Nephron (organoid): ENCODE measurements at regions not wholly inside any gene's neighbourhood (a gene's known extent, or its start where the extent isn't known, plus 50 kb on each side); places are given as distances from the start of the nearest gene placed in this dataset.
"Not testable (repeated sequence)": the region's sequence is repeated elsewhere in the genome, so short reads cannot be mapped to it uniquely, and the experiment has no call there.

ENCODE experiments used
- H3K27ac Mint-ChIP-seq, 3 experiments: 2 replicates each; pipeline ENCODE4 v1.8.0; 2020; ENCODE audit warnings: mixed read lengths in 3 of 3, mild to moderate bottlenecking in 2 of 3, moderate library complexity in 1 of 3
- H3K27me3 Mint-ChIP-seq: 2 replicates; pipeline ENCODE4 v1.8.0; 2021; ENCODE audit warnings: low read depth, mild to moderate bottlenecking, moderate library complexity, mixed read lengths
- H3K36me3 Mint-ChIP-seq: 2 replicates; pipeline ENCODE4 v1.8.0; 2020; ENCODE audit warnings: low read depth, mixed read lengths
- H3K4me1 Mint-ChIP-seq: 2 replicates; pipeline ENCODE4 v1.8.0; 2020; ENCODE audit warnings: mixed read lengths
- H3K4me3 Mint-ChIP-seq, 3 experiments: 2 replicates each; pipeline ENCODE4 v1.8.0; 2020; ENCODE audit warnings: mild to moderate bottlenecking in 3 of 3, mixed read lengths in 3 of 3, moderate library complexity in 2 of 3
- H3K9me3 Mint-ChIP-seq: 2 replicates; pipeline ENCODE4 v1.8.0; 2020; ENCODE audit warnings: mixed read lengths
- CTCF ChIP-seq, 3 experiments: fragments of 200-600 bp; sonication (generic); IDR thresholded peaks; one replicate each; pipeline ENCODE4 v1.5.0; 2021; ENCODE audit warnings: antibody characterized with exemption in 3 of 3; ENCODE audit not compliant: unreplicated experiment in 3 of 3

- no peaks in the 10 kb centered on the region for H3K4me1 Mint-ChIP-seq
- H3K27ac Mint-ChIP-seq = no peak overlapping the region
- H3K27me3 Mint-ChIP-seq = no peaks in the 10 kb centered on the region
- H3K4me3 Mint-ChIP-seq = no peak overlapping the region
- H3K36me3 Mint-ChIP-seq = no peaks in the 10 kb centered on the region
- peaks cover 8% of the 10 kb centered on the region for H3K9me3 Mint-ChIP-seq
- no peak for TF ChIP-seq CTCF (IDR thresholded peaks at IDR 0.05; ENCODE audit: unreplicated experiment in 3 of 3)
Observed at GRCh38 chr3:153513236-153513635, 351.2 kb downstream of the RAP2B start.

DNA sequence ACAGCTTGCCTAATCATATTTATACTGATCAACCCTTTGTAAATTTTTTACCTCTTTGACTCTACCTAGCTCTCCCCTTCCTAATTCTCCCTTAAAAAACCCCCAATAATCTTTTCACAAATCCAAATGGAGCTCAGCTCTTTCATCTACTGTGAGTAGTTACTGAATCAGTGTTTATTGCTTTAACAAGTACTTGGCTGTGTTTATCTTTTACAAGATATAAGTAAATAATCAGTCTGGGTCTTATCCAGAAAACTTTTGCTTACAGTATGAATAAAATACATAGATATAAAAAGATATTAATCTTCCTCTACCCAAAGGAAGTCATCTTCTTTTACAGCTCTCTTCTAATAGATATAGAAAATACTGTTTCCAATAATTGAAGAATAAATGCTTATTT is 366.4 kb downstream of the RAP2B start:
- no peaks in the 10 kb centered on the region for H3K4me1 Mint-ChIP-seq
- H3K27ac Mint-ChIP-seq = no peak overlapping the region
- no peak overlapping the region for H3K4me3 Mint-ChIP-seq
- H3K9me3 Mint-ChIP-seq = peaks cover 13% of the 10 kb centered on the region
- H3K36me3 Mint-ChIP-seq = no peaks in the 10 kb centered on the region
- TF ChIP-seq CTCF (IDR thresholded peaks at IDR 0.05; ENCODE audit: unreplicated experiment in 3 of 3) = no peak
- H3K27me3 Mint-ChIP-seq = no peaks in the 10 kb centered on the region

- no peaks in the 10 kb centered on the region for H3K36me3 Mint-ChIP-seq
- H3K27ac Mint-ChIP-seq = no peak overlapping the region
- H3K27me3 Mint-ChIP-seq = no peaks in the 10 kb centered on the region
- H3K4me1 Mint-ChIP-seq = no peaks in the 10 kb centered on the region
- H3K4me3 Mint-ChIP-seq = no peak overlapping the region
- TF ChIP-seq CTCF (IDR thresholded peaks at IDR 0.05; ENCODE audit: unreplicated experiment in 3 of 3) = no peak
- peaks cover 6% of the 10 kb centered on the region for H3K9me3 Mint-ChIP-seq
Observed at GRCh38 chr3:153539263-153539662, 377.2 kb downstream of the RAP2B start.

- no peak overlapping the region for H3K27ac Mint-ChIP-seq
- H3K9me3 Mint-ChIP-seq = no peaks in the 10 kb centered on the region
- H3K36me3 Mint-ChIP-seq = no peaks in the 10 kb centered on the region
- H3K27me3 Mint-ChIP-seq = no peaks in the 10 kb centered on the region
- no peaks in the 10 kb centered on the region for H3K4me1 Mint-ChIP-seq
- H3K4me3 Mint-ChIP-seq = no peak overlapping the region
- TF ChIP-seq CTCF (IDR thresholded peaks at IDR 0.05; ENCODE audit: unreplicated experiment in 3 of 3) = no peak
Observed at GRCh38 chr3:153545471-153545870, 383.4 kb downstream of the RAP2B start.

- Mint-ChIP-seq H3K27me3 (no peaks in the 10 kb centered on the region), H3K9me3 (no peaks in the 10 kb centered on the region), H3K4me3 (no peak overlapping the region), H3K4me1 (no peaks in the 10 kb centered on the region), H3K27ac (no peak overlapping the region), H3K36me3 (no peaks in the 10 kb centered on the region)
- TF ChIP-seq CTCF (IDR thresholded peaks at IDR 0.05; ENCODE audit: unreplicated experiment in 3 of 3) = no peak
Observed at GRCh38 chr3:153547970-153548369, 385.9 kb downstream of the RAP2B start.

DNA sequence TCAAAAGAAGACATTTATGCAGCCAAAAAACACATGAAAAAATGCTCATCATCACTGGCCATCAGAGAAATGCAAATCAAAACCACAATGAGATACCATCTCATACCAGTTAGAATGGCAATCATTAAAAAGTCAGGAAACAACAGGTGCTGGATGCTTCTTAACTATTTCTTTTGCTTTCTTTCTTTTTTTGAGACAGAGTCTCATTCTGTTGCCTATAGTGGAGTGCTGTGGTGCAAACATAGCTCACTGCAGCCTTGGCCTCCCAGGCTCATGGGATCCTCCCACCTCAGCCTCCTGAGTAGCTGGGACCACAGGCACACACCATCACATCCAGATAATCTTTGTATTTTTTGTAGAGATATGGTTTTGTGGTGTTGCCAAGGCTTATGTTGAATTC is 387.7 kb downstream of the RAP2B start:
- H3K36me3 Mint-ChIP-seq, H3K9me3 Mint-ChIP-seq, H3K27me3 Mint-ChIP-seq, H3K27ac Mint-ChIP-seq, H3K4me1 Mint-ChIP-seq, H3K4me3 Mint-ChIP-seq: not testable (repeated sequence)
